SKM-1 (cell line): ENCODE measurements at regions not wholly inside any gene's neighbourhood (a gene's known extent, or its start where the extent isn't known, plus 50 kb on each side); places are given as distances from the start of the nearest gene placed in this dataset.

ENCODE experiments used
- DNase-seq: peaks from one replicate; lab custom pipeline; 2025; ENCODE audit not compliant: unreplicated experiment; lab: John Stamatoyannopoulos, UW

GRCh38 chr4:140281828-140282552 lies 91.5 kb upstream of the SCOC start:
- no peak for DNase-seq

DNA sequence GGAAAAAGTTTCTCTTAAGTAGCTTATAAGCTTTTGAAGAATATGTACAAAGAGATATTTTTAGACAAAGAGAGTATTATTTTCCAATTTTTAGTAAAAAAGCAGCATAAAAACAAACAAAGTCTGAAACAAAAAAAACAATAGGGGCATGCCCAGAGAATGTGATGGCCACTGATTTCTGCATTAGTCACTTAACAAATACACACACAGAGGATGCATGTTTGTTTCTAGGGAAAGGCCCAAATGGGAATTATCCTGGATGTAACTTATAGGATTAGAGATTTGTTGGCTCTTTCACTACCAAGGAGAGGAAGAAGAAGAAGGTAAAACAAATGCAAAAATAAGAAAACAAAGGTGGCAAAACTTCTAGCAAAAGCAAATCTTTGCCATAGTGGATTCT lies 95.9 kb upstream of the SCOC start:
- DNase-seq: no peak

- DNase-seq: no peak
Observed at GRCh38 chr4:140271553-140271952, 101.9 kb upstream of the SCOC start.

GRCh38 chr4:140269369-140269768 lies 104.1 kb upstream of the SCOC start:
- DNase-seq: no peak

DNA sequence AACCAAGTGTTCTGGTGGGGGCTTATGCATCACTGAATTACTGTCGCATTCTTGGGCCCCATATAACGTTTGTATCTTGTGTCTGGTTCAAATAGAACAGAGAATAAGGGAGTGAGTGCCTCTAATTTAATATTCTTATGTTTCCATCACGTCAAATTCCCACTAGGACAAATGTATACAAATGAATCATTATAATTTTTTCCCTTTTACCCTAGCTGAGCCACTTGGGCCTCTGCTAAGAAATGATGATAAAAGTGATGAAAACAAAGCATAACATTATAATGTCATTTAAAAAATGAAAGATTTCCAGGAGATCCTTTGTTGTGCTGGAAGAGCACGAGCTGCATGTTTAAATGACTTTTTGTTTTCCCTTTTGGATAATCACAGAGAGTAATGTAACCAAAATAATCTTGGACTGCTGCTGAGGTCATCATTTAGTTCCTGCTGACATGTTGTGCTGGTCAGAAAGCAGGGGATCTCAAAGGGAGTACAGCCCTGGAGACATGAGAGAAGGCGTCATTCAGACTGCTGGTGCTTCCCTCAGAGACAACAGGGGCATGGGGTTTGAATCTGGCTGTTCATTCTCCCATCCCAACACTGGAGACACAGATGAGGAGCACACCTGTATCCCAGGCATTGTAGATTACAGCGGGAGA lies 105.1 kb upstream of the SCOC start:
- DNase-seq: no peak

- no peak for DNase-seq
Observed at GRCh38 chr4:140267576-140267975, 105.9 kb upstream of the SCOC start.

- no peak for DNase-seq
Observed at GRCh38 chr4:140266958-140267568, 106.4 kb upstream of the SCOC start.

- DNase-seq: no peak
Observed at GRCh38 chr4:140260227-140260626, 106.2 kb upstream of the MAML3 start.

DNA sequence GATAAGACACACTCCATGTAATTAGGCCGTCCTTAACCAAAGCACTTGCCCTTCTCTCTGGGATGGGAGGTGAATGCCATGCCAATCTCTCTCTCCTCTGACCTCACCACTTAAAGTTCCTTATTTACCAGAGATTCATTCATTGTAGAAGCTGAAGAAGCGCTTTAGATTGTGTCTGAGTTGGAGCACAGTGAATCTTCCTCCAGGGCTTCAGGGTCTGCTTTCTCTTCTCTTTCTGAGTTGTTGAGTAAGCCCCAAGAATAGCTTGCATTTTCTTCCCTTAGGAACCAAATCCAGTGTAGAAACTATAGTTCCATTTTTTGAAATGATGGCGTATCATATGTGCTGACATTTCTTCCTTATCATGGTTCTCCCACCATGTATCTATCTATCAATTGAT lies 104.5 kb upstream of the MAML3 start:
- DNase-seq: no peak

- DNase-seq: no peak
Observed at GRCh38 chr4:140257461-140258305, 103.7 kb upstream of the MAML3 start.

GRCh38 chr4:140256941-140257340 lies 103.0 kb upstream of the MAML3 start:
- no peak for DNase-seq

- no peak for DNase-seq
Observed at GRCh38 chr4:140256335-140256734, 102.4 kb upstream of the MAML3 start.

DNA sequence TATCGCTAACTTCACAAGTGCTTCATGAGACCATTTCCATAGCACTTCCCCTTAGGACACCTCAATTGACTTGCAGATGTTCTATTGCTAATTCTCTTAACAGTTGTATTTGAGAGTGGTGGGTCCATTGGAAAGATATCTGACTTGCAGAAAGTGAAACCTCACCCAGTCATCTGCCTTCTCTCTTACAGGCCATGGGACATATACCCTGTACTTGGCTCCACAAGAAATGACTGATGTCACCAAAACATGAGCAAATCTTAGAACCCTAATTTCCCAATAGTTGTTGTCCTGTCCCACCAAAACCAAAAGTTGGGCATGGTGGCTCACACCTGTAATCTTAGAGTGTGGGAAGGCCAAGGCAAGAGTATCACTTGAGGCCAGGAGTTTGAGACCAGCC lies 101.9 kb upstream of the MAML3 start:
- DNase-seq: no peak

- no peak for DNase-seq
Observed at GRCh38 chr4:140255467-140255866, 101.5 kb upstream of the MAML3 start.

- no peak for DNase-seq
Observed at GRCh38 chr4:140254651-140255299, 100.8 kb upstream of the MAML3 start.

DNA sequence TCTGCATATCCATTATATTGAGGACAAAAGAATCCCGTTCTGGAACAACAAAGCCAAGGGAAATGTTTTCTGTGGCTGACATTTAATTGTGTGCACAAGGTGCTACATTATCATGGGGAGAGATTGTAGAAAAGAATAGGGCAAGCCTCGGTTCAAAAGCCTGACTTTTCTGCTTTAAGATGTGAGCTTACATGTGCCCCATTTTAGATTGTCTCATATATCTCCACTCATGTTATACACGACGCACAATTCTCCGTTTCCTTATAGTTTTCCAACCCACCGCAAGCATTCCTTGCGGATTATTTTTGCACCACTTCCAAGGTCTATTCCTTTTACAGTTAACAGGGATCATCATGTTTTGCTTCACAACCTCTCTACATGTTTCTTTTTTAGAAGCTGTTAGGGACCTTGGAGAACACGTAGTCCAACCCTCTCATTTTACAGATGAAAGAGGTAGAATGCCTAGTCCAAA lies 99.6 kb upstream of the MAML3 start:
- DNase-seq: no peak

GRCh38 chr4:140252742-140253555 lies 99.0 kb upstream of the MAML3 start:
- DNase-seq: peak; percentile 13

GRCh38 chr4:140252141-140252741 lies 98.3 kb upstream of the MAML3 start:
- DNase-seq: no peak

DNA sequence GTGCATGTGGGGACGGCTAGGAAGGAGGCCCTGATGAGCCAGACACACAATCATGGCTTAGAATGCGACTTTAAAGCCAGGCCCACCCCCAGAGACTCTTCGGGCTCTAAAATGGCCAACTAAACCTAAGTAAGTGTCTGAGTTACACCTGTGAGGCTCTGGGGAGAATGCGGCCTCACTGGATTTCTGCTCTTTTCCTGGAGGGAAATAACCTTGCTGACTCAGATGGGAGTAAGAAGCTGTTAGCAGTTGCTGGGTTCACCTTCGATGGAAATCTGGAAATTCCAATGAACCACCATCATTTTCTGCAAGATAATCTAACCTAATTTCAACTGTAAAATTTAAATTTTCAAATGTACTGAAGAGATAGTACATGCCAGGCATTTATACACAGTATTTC lies 97.6 kb upstream of the MAML3 start:
- no peak for DNase-seq
